Vagina (tissue), 2 donors: ENCODE measurements at regions not wholly inside any gene's neighbourhood (a gene's known extent, or its start where the extent isn't known, plus 50 kb on each side); places are given as distances from the start of the nearest gene placed in this dataset.

Experiments
- DNase-seq, 2 donors: peaks; one replicate each; pipeline ENCODE4 v3.0.0-alpha.2; 2017; ENCODE audit errors: extremely low spot score in 2 of 2
- H3K27ac ChIP-seq: fragments of 200-600 bp; sonication (generic); one replicate; pipeline ENCODE4 v1.5.1; 2019
- H3K27me3 ChIP-seq: fragments of 200-600 bp; sonication (generic); one replicate; pipeline ENCODE4 v1.5.1; 2019
- H3K36me3 ChIP-seq, 2 donors: fragments of 200-600 bp; sonication (generic); one replicate each; pipeline ENCODE4 v1.5.1; 2017 to 2019
- H3K4me1 ChIP-seq: fragments of 200-600 bp; sonication (generic); one replicate; pipeline ENCODE4 v1.5.1; 2019
- H3K4me3 ChIP-seq, 2 donors: fragments of 200-600 bp; sonication (generic); 1 replicate in 1 of 2; 2 replicates in 1 of 2; pipeline ENCODE4 v1.5.1; 2016 to 2019
- H3K9me3 ChIP-seq: fragments of 200-600 bp; sonication (generic); one replicate; pipeline ENCODE4 v1.5.1; 2019
- CTCF ChIP-seq, 3 experiments: fragments of 450-650 bp in 2 of 3; fragments of 200-600 bp in 1 of 3; sonication (generic) in 1 of 3; IDR thresholded peaks; one replicate each; pipeline ENCODE4 v1.5.1; 2017 to 2019; ENCODE audit warnings: antibody characterized with exemption in 3 of 3, mild to moderate bottlenecking in 2 of 3, moderate library complexity in 2 of 3
- POLR2A ChIP-seq, 2 donors: fragments of 450-650 bp; IDR thresholded peaks; one replicate each; pipeline ENCODE4 v1.6.1; 2017; ENCODE audit warnings: antibody characterized with exemption in 2 of 2, mild to moderate bottlenecking in 2 of 2, moderate library complexity in 2 of 2
- POLR2AphosphoS5 ChIP-seq, 2 donors: sonication (generic); formaldehyde crosslinking; IDR thresholded peaks; one replicate each; pipeline ENCODE4 v1.9.0; 2017; ENCODE audit warnings: antibody characterized with exemption in 2 of 2, mild to moderate bottlenecking in 2 of 2, low read depth in 1 of 2; ENCODE audit not compliant: insufficient read depth in 1 of 2
- intact Hi-C: fragments of 100-400 bp; cut with DNase I; formaldehyde crosslinking; loops from one replicate; pipeline ENCODE4 v1.15.1; 2023

GRCh38 chr15:66859688-66860253 lies 157.7 kb downstream of the SMAD6 start:
- intact Hi-C loops: no loop called here
- H3K27ac ChIP-seq: no peak overlapping the region
- H3K4me3 ChIP-seq: no peak overlapping the region
- H3K4me1 ChIP-seq: peaks cover 13% of the 10 kb centered on the region
- H3K36me3 ChIP-seq: no peaks in the 10 kb centered on the region
- peak in 1 of 2 donors; percentile 76 for DNase-seq
- TF ChIP-seq POLR2AphosphoS5 (IDR thresholded peaks at IDR 0.05; ENCODE audit: insufficient read depth in 1 of 2, low read depth in 1 of 2) (no peak), POLR2A (IDR thresholded peaks at IDR 0.05) (no peak), CTCF (IDR thresholded peaks at IDR 0.05) (no peak)
- no peaks in the 10 kb centered on the region for H3K9me3 ChIP-seq
- H3K27me3 ChIP-seq: no peaks in the 10 kb centered on the region

- Histone ChIP-seq H3K4me3 (no peak overlapping the region), H3K4me1 (peaks cover 13% of the 10 kb centered on the region), H3K36me3 (no peaks in the 10 kb centered on the region), H3K27me3 (no peaks in the 10 kb centered on the region), H3K27ac (no peak overlapping the region), H3K9me3 (no peaks in the 10 kb centered on the region)
- no peak for TF ChIP-seq CTCF (IDR thresholded peaks at IDR 0.05)
- TF ChIP-seq POLR2A (IDR thresholded peaks at IDR 0.05): no peak
- TF ChIP-seq POLR2AphosphoS5 (IDR thresholded peaks at IDR 0.05; ENCODE audit: insufficient read depth in 1 of 2, low read depth in 1 of 2): no peak
- DNase-seq: peak; percentile 42 to 87
- intact Hi-C loops: no loop called here
These were observed 158.8 kb downstream of the SMAD6 start for GRCh38 chr15:66860844-66861243.

GRCh38 chr15:66862111-66862939 lies 160.3 kb downstream of the SMAD6 start:
- intact Hi-C loops: no loop called here
- TF ChIP-seq POLR2A (IDR thresholded peaks at IDR 0.05): no peak
- TF ChIP-seq CTCF (IDR thresholded peaks at IDR 0.05): no peak
- TF ChIP-seq POLR2AphosphoS5 (IDR thresholded peaks at IDR 0.05; ENCODE audit: insufficient read depth in 1 of 2, low read depth in 1 of 2): no peak
- DNase-seq: peak; percentile 40 to 43

GRCh38 chr15:66862940-66863335 lies 160.9 kb downstream of the SMAD6 start:
- H3K4me1 ChIP-seq: peaks cover 13% of the 10 kb centered on the region
- H3K27ac ChIP-seq: no peak overlapping the region
- peak; percentile 84 to 96 for DNase-seq
- H3K36me3 ChIP-seq: no peaks in the 10 kb centered on the region
- TF ChIP-seq POLR2AphosphoS5 (IDR thresholded peaks at IDR 0.05; ENCODE audit: insufficient read depth in 1 of 2, low read depth in 1 of 2) (peak in 1 of 2 donors; percentile 27), POLR2A (IDR thresholded peaks at IDR 0.05) (no peak), CTCF (IDR thresholded peaks at IDR 0.05) (peak; percentile 47 to 80 (median 66))
- intact Hi-C loops: no loop called here
- H3K4me3 ChIP-seq: no peak overlapping the region
- no peaks in the 10 kb centered on the region for H3K27me3 ChIP-seq
- H3K9me3 ChIP-seq: no peaks in the 10 kb centered on the region

More at GRCh38 chr15:66862111-66862939, 160.3 kb downstream of the SMAD6 start:
- Histone ChIP-seq H3K9me3 (no peaks in the 10 kb centered on the region), H3K4me1 (peaks cover 13% of the 10 kb centered on the region), H3K36me3 (no peaks in the 10 kb centered on the region), H3K27me3 (no peaks in the 10 kb centered on the region), H3K27ac (no peak overlapping the region), H3K4me3 (no peak overlapping the region)
